ENCODE measurements at regions not wholly inside any gene's neighbourhood (a gene's known extent, or its start where the extent isn't known, plus 50 kb on each side); places are given as distances from the start of the nearest gene placed in this dataset.
A peak's percentile ranks its signal among the peaks of the same experiment; 100 is the strongest.

DNA sequence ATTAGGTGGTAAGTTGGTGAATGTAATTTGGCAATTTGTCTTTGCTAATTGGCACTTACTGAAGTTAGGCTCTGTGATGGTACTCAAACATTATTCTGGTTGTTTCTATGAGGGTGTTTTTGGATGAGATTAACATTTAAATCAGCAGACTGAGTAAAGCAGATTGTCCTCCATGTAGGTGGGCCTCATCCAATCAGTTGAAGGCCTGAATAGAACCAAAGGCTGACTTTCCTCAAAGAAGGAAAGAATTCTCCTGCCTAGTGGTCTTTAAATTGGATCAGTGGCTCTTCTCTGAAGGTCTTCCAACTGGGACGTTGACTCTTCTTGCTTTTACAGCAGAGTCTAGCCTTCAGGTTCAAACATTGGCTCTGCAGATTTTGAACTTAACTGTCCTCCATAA, 278.3 kb downstream of the KIF20B start:
- Histone ChIP-seq H3K4me2 (ENCODE audit: low read length) (no peak overlapping the region), H3K4me1 (ENCODE audit: insufficient read depth, low read length) (no peaks in the 10 kb centered on the region), H3K27me3 (ENCODE audit: insufficient read depth, low read length) (no peaks in the 10 kb centered on the region), H3K4me3 (ENCODE audit: insufficient read depth, low read depth, low read length) (no peak overlapping the region), H2AFZ (ENCODE audit: low read depth, low read length) (no peak overlapping the region), H3K9ac (ENCODE audit: low read length) (no peak overlapping the region), H3K27ac (ENCODE audit: low read depth, low read length) (no peak overlapping the region), H3K36me3 (ENCODE audit: insufficient read depth, low read length) (no peaks in the 10 kb centered on the region), H3K79me2 (ENCODE audit: insufficient read depth, low read length) (no peaks in the 10 kb centered on the region), H3K9me3 (ENCODE audit: insufficient read depth, low read depth, low read length) (no peaks in the 10 kb centered on the region), H4K20me1 (ENCODE audit: insufficient read depth, low read length) (no peaks in the 10 kb centered on the region)
- TF ChIP-seq, protein P1, sequence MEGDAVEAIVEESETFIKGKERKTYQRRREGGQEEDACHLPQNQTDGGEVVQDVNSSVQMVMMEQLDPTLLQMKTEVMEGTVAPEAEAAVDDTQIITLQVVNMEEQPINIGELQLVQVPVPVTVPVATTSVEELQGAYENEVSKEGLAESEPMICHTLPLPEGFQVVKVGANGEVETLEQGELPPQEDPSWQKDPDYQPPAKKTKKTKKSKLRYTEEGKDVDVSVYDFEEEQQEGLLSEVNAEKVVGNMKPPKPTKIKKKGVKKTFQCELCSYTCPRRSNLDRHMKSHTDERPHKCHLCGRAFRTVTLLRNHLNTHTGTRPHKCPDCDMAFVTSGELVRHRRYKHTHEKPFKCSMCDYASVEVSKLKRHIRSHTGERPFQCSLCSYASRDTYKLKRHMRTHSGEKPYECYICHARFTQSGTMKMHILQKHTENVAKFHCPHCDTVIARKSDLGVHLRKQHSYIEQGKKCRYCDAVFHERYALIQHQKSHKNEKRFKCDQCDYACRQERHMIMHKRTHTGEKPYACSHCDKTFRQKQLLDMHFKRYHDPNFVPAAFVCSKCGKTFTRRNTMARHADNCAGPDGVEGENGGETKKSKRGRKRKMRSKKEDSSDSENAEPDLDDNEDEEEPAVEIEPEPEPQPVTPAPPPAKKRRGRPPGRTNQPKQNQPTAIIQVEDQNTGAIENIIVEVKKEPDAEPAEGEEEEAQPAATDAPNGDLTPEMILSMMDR (IDR thresholded peaks at IDR 0.05; ENCODE audit: insufficient read depth, low read depth, low read length), result no peak
- TF ChIP-seq EZH2 (IDR thresholded peaks at IDR 0.05; ENCODE audit: insufficient read depth, low read length), result no peak
- Mint-ChIP-seq H3K9me3 (ENCODE audit: unreplicated experiment) (peaks cover 4% of the 10 kb centered on the region), H3K27ac (ENCODE audit: unreplicated experiment) (no peak overlapping the region), H3K36me3 (ENCODE audit: low read depth, unreplicated experiment) (no peaks in the 10 kb centered on the region), H3K4me3 (ENCODE audit: unreplicated experiment) (no peak overlapping the region), H3K27me3 (ENCODE audit: low read depth, unreplicated experiment) (peaks cover 19% of the 10 kb centered on the region), H3K4me1 (ENCODE audit: low read depth, unreplicated experiment) (no peaks in the 10 kb centered on the region)
- DNase-seq (ENCODE audit: low read depth) (no peak), FAIRE-seq (no peak)

DNA sequence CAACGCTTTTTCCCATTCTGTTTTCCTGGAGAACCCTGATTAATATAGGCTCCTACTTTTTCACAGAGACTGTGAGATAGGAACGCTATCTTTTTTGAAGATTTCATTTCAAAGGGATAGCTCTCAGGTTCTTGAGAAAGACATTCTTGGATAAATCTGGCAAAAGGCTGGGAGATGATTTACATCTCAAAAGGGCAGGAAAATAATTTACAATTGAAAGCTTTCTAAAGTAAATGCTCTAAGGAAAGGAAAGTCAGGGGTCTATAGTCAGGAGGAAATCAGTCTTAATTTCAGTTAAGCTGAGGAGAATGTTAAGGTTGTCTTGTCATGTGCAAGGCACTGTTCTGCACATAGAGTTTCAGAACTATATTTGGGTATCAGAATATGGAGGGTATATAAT, 278.8 kb downstream of the KIF20B start:
- Mint-ChIP-seq H3K27ac (ENCODE audit: unreplicated experiment) (no peak overlapping the region), H3K4me3 (ENCODE audit: unreplicated experiment) (no peak overlapping the region), H3K27me3 (ENCODE audit: low read depth, unreplicated experiment) (peaks cover 19% of the 10 kb centered on the region), H3K4me1 (ENCODE audit: low read depth, unreplicated experiment) (no peaks in the 10 kb centered on the region), H3K9me3 (ENCODE audit: unreplicated experiment) (peaks cover 4% of the 10 kb centered on the region), H3K36me3 (ENCODE audit: low read depth, unreplicated experiment) (no peaks in the 10 kb centered on the region)
- Histone ChIP-seq H3K4me1 (ENCODE audit: insufficient read depth, low read length) (no peaks in the 10 kb centered on the region), H3K36me3 (ENCODE audit: insufficient read depth, low read length) (no peaks in the 10 kb centered on the region), H3K4me2 (ENCODE audit: low read length) (no peak overlapping the region), H3K9ac (ENCODE audit: low read length) (no peak overlapping the region), H3K27me3 (ENCODE audit: insufficient read depth, low read length) (no peaks in the 10 kb centered on the region), H3K4me3 (ENCODE audit: insufficient read depth, low read depth, low read length) (no peak overlapping the region), H3K79me2 (ENCODE audit: insufficient read depth, low read length) (no peaks in the 10 kb centered on the region), H3K9me3 (ENCODE audit: insufficient read depth, low read depth, low read length) (no peaks in the 10 kb centered on the region), H3K27ac (ENCODE audit: low read depth, low read length) (no peak overlapping the region), H2AFZ (ENCODE audit: low read depth, low read length) (no peak overlapping the region), H4K20me1 (ENCODE audit: insufficient read depth, low read length) (no peaks in the 10 kb centered on the region)
- FAIRE-seq (no peak), DNase-seq (ENCODE audit: low read depth) (no peak)
- TF ChIP-seq, protein P1 (IDR thresholded peaks at IDR 0.05; ENCODE audit: insufficient read depth, low read depth, low read length), result no peak
- no peak for TF ChIP-seq EZH2 (IDR thresholded peaks at IDR 0.05; ENCODE audit: insufficient read depth, low read length)

DNA sequence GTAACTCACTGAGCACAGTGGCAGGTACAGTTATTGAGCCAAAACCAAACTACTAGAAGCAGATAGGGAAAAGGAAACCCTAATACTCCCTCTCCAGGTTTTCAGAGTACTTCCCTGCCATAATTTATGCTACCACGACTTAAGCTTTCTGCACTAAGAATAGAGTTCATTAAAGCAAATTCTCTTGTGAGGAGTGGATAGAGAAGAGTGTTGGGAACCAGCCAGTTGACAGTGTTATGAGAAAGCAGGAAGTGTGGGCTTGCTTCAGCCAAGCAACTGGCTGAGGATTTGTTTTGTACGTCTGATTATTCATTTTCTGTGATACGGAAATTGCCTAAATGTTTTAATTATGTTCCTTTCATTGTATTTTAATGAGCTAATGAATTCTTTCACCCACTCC, 280.5 kb downstream of the KIF20B start:
- peaks cover 14% of the 10 kb centered on the region for H3K27me3 Mint-ChIP-seq (ENCODE audit: low read depth, unreplicated experiment)
- Histone ChIP-seq H3K27me3 (ENCODE audit: insufficient read depth, low read length) (no peaks in the 10 kb centered on the region), H2AFZ (ENCODE audit: low read depth, low read length) (no peak overlapping the region), H3K36me3 (ENCODE audit: insufficient read depth, low read length) (no peaks in the 10 kb centered on the region), H3K4me3 (ENCODE audit: insufficient read depth, low read depth, low read length) (no peak overlapping the region), H3K9ac (ENCODE audit: low read length) (no peak overlapping the region), H3K4me1 (ENCODE audit: insufficient read depth, low read length) (no peaks in the 10 kb centered on the region), H3K79me2 (ENCODE audit: insufficient read depth, low read length) (no peaks in the 10 kb centered on the region), H3K9me3 (ENCODE audit: insufficient read depth, low read depth, low read length) (no peaks in the 10 kb centered on the region), H3K27ac (ENCODE audit: low read depth, low read length) (no peak overlapping the region), H4K20me1 (ENCODE audit: insufficient read depth, low read length) (no peaks in the 10 kb centered on the region), H3K4me2 (ENCODE audit: low read length) (no peak overlapping the region)
- H3K9me3 Mint-ChIP-seq (ENCODE audit: unreplicated experiment), result peaks cover 4% of the 10 kb centered on the region
- no peaks in the 10 kb centered on the region for H3K36me3 Mint-ChIP-seq (ENCODE audit: low read depth, unreplicated experiment)
- FAIRE-seq, result no peak
- peak; percentile 79 for DNase-seq (ENCODE audit: low read depth)
- no peaks in the 10 kb centered on the region for H3K4me1 Mint-ChIP-seq (ENCODE audit: low read depth, unreplicated experiment)
- TF ChIP-seq, protein P1 (IDR thresholded peaks at IDR 0.05; ENCODE audit: insufficient read depth, low read depth, low read length), result no peak
- TF ChIP-seq EZH2 (IDR thresholded peaks at IDR 0.05; ENCODE audit: insufficient read depth, low read length), result no peak
- H3K4me3 Mint-ChIP-seq (ENCODE audit: unreplicated experiment), result no peak overlapping the region
- no peak overlapping the region for H3K27ac Mint-ChIP-seq (ENCODE audit: unreplicated experiment)
